IPS-18c (cell line): ENCODE measurements at regions not wholly inside any gene's neighbourhood (a gene's known extent, or its start where the extent isn't known, plus 50 kb on each side); places are given as distances from the start of the nearest gene placed in this dataset.

Experiments used
- H3K4me3 ChIP-seq: 2 replicates; pipeline ENCODE4 v1.7.0; 2013; ENCODE audit warnings: low read depth, mild to moderate bottlenecking, low read length, moderate library complexity; ENCODE audit not compliant: insufficient read depth
- H3K9me3 ChIP-seq: one replicate; pipeline ENCODE4 v1.6.1; 2013; ENCODE audit warnings: mild to moderate bottlenecking, low read length, moderate library complexity; ENCODE audit not compliant: control insufficient read depth, insufficient read depth

DNA sequence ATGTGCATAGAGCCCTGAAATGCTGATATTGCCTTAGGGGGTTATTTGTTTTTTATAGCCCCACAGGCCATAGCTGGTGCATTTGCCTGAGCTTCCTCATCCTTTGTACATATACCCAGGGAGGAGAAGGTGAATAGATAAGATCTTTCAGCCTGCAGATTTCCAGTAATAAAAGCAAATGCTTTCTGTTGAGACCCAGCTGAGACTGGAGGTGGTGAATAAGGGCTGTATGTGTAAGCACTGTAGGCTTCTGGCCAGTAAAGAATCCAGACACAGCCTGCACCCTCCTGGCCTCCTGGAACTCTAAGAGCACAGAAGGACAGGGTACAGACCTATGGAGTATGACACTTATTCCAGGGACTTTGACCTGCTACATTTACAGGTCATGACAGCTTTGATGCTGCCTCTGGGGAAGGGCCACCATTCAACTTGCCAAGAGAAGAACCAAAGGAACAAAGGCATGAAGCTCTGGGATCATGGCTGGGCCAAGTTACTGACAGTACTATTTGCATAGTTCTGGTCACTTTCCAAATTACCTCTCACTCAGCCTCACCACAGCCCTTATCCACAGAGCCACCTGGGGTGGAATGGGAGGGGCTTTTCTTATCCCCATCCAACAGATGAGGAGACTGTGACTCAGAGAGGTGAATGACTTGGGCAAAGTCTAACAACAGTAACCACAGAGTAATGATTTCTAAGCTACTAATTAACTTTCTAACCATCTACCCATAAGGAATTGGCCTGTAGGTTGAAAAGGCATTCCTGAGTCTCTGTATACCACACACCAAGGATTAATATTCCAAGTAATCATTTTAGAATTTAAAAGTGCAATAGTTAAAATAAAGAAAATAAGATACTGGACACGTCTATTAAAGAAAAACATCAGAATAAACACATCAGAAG lies 604.5 kb upstream of the KLF4 start:
- H3K9me3 ChIP-seq: no peaks in the 10 kb centered on the region
- no peak overlapping the region for H3K4me3 ChIP-seq

DNA sequence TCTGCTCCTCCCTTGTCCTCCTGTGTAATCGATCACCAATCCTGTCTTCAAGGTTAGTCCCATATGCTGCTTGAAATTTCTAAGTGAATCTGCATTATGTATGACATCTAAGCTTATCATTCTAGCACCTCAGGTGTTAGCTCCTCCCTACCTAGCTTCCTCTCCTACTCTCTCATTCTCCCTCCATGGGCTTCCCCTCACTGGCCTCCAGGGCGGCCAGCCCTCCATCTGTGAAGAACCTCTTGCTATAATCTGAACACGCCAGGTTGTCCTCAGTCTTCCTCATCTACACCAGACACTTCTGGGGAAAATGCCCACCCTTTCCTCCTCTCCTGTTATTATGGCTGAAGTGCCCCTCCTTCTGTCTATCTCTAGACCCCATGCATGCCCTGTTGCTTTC lies 599.3 kb upstream of the KLF4 start:
- no peak overlapping the region for H3K4me3 ChIP-seq
- no peaks in the 10 kb centered on the region for H3K9me3 ChIP-seq

DNA sequence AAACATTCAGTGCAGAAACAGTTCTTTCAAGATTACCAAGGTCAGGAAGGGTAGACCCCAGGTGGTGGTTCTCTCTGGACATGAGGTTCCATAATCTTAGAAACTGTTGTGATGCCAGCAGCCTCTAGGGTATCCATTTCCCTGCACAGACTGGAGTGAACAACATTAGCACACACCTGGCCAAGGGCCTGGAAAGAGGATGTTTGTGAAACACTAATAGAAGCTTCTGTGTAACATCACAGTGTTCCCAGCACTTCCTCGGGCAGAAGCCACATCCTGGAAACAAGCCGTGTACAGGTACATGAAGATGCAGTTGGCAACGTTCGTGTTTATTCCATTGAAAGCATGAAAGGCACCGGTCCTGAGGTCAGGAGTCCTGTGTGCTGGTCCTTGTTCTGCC lies 598.2 kb upstream of the KLF4 start:
- no peaks in the 10 kb centered on the region for H3K9me3 ChIP-seq
- H3K4me3 ChIP-seq: no peak overlapping the region

DNA sequence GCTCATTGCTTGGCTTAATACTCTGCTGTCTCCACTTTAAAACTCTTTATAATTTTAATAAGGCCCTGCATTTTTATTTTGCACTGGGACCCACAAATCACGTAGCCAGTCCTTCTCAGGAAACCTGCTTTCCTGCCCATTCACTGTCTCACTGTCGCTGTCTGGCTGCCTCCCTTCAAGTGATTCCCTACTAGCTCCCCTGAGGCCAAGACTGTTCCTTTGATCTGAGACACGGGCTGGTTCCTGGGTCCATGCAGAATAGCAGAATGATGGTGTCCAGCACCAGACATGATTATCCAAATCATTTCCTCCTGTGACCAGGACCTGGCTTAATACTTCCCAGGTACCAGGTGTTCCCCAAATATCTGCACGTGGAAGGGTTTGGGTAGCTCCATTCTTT lies 597.1 kb upstream of the KLF4 start:
- Histone ChIP-seq H3K4me3 (no peak overlapping the region), H3K9me3 (no peaks in the 10 kb centered on the region)

DNA sequence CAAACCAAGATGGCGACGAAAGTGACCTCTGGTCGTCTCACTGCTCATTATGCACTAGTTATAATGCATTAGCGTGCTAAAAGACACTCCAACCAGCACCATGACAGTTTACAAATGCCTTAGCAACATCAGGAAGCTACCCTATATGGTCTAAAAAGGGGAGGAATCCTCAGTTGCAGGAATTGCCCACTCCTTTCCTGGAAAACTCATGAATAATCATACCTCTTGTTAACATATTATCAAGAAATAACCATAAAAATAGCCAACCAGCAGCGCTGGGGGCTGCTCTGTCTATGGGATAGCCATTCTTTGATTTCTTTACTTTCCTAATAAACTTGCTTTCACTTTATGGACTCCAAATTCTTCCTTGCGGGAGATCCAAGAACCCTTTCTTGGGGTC lies 595.7 kb upstream of the KLF4 start:
- Histone ChIP-seq H3K9me3 (no peaks in the 10 kb centered on the region), H3K4me3 (no peak overlapping the region)

DNA sequence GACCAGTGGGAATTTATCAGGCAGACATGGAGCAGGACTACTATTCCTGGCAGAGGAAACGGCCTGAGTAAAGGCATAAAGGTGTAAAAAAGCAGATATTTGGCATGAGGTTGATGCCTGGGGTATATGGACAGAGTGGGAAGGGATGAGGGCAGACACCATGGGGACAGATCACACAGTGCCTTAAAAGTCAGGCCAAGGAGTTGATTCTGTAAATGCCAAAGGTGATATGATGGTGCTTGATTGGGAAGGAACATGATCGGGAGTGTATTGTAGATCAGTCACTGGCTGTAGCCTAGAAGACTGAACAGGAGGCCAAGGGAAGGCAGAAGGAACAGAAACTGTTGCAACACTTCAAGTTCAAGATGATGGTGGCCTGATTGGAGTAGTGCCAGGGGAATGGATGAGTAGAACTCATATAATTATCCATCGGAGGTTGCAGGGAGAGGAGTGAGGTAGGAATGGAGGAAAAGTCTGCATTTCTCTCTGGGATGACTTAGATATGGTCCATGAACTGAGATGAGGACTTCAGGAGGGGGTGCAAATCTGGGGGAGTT lies 594.3 kb upstream of the KLF4 start:
- H3K9me3 ChIP-seq: no peaks in the 10 kb centered on the region
- no peak overlapping the region for H3K4me3 ChIP-seq

DNA sequence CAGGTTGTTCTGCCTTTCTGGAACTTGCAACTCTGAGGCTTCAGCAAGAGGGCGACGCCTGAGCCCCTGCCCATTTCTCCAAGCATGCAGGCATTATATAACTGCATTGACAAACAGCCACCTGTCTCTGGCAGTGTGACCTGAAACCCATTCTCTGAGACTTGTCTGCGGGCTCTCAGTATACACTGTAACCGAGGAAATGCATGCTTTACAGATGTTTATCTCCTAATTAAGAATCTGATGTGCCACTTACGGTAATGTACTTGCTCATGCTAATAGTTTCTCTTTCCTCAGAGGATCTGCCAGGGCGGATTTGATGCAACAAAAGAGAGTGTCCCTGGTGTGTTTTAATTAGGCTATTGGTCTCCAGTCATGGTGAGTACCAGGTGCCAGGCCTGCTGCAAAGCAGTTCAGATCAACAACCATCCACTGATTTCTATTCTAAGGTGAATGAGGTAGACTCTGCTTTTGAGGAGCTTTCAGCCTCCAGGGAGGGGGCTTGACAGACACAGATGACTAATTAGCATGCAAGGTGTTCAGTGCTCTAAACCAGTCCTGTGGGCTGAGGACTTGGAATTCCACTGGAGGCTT lies 593.7 kb upstream of the KLF4 start:
- no peak overlapping the region for H3K4me3 ChIP-seq
- no peaks in the 10 kb centered on the region for H3K9me3 ChIP-seq

DNA sequence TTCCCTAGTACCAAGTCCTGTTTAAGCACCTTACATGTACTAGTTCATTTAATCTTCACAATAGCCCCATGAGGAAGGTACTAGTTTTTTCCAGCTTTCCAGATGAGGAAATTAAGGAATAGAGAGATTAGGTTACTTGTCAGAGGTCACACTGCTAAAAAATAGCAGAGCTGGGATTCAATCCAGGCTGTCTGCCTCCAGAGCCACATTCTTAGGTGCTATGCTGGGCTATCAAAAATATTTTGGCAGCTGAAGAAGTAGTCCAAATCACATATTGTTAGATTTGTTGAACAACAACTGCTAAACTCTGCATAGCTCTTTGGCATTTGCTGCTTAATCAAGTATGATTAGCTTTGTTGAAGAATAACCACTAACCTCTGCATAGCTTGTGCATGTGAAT lies 591.5 kb upstream of the KLF4 start:
- Histone ChIP-seq H3K4me3 (no peak overlapping the region), H3K9me3 (no peaks in the 10 kb centered on the region)

DNA sequence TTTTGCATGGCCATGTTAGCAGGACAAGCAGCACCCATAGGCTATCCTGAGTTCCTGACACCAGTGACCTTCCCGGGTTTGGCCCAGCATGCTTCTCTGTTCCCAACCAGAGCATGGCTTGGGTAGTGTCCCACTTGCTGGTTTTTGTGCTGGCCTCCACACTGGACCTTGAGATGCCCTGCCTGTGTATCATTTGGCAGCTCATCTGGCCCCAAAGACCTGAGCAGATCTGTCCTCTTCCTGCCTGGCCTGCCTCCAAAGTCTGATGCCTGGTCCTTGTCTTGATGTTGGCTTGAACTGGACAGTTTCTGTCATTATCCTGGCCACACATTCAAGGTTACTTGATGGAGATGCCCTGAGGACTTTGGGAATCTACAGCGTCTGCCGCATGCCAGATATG lies 590.7 kb upstream of the KLF4 start:
- H3K9me3 ChIP-seq: no peaks in the 10 kb centered on the region
- H3K4me3 ChIP-seq: no peak overlapping the region

DNA sequence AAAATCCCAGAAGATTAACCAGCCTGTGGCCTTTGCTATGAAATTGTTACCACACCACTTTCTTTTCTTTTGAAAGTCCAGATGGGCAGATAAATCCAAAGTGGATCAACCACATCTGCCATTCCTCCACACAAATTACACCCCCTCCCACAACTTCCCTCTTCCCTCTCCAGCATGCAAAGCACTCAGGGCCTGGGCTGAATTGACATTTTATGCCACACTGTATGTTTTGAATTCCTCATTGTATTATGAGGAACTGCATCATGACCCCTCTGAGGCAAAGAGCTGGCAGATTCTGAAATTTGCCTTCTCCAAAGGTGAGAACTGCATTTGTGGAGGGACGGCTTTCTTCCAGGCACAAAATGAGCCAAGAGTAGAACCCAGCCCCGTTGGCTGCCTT lies 589.2 kb upstream of the KLF4 start:
- H3K9me3 ChIP-seq: no peaks in the 10 kb centered on the region

DNA sequence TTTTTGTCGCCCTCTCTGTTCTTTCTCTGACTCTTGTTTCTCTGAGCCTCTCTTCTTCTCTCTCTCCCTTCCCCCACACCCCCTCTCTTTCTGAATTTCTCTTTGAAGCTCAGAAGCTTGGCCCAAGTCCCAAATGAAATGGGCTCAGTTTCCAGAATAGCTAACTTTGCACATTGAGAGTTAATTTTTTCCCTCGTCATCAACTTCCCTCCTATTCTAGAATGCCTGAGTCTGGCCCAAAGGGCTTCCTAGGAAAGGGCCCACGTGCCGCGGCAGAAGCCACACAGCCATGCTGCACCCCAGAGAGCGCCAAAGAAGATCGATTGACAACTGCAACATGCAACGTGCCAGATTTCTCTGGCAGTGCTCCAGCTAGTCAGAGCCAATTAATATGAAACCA lies 588.8 kb upstream of the KLF4 start:
- H3K9me3 ChIP-seq: no peaks in the 10 kb centered on the region
- no peak overlapping the region for H3K4me3 ChIP-seq

More for the DNA sequence above, 589.2 kb upstream of the KLF4 start:
- no peak overlapping the region for H3K4me3 ChIP-seq

DNA sequence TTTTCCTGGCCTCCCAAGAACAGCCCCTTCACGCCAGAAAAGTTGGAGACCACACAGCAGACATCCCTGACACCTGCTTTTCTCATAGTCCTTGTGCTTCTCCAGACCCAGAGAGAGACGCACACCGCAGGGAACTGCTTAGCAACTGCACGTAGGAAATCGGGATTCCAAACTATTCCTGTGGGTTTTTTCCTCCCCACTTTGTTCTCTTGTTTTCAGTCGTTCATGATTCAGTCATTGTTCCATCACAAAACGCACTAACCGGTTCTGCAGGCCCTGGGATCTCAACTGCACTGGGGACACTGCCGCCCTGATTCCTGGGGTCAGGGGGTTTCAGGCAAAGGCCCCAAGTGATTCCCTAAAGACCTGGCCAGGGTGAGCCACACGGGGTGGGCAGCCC lies 588.0 kb upstream of the KLF4 start:
- H3K9me3 ChIP-seq: no peaks in the 10 kb centered on the region
- no peak overlapping the region for H3K4me3 ChIP-seq

DNA sequence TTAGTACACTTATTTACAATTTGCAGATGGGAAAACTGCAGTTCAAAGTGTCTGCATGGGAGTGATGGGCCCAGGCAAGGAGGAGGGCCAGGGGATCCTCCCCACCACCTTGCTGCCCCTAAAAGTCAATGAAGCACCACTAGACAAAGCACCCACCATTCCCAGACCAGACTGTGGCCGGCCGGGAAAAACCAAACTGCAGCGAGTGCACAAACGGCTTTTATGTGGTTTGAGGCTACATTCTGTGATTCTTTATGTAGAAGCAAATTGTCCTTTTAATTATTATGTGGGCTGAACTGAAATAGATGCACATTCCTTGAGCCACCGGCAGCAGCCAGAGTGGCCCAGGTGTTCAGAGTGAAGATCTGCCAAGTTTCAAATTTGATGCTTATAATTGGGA lies 585.3 kb upstream of the KLF4 start:
- H3K9me3 ChIP-seq: peaks cover 2% of the 10 kb centered on the region

DNA sequence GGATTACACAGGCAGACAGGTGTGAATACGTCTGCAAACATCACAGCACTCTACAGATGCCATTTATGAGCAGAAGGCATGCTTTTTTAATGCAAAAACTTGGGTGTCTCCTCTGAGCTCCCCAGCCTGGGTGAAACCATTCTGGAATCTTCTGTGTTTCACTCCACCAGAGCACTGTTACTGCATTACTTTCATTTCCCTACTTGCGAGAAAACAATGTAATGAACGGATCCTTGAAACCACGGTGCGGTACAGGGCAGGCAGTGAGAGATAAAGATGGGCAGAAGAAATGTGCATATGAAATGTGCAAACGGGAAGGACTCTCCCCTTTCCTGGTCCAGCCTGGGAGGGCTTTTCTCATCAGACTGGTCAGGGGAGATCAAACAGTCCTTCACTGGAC lies 584.3 kb upstream of the KLF4 start:
- Histone ChIP-seq H3K9me3 (peaks cover 2% of the 10 kb centered on the region), H3K4me3 (no peak overlapping the region)

More for the DNA sequence above, 585.3 kb upstream of the KLF4 start:
- H3K4me3 ChIP-seq: no peak overlapping the region

DNA sequence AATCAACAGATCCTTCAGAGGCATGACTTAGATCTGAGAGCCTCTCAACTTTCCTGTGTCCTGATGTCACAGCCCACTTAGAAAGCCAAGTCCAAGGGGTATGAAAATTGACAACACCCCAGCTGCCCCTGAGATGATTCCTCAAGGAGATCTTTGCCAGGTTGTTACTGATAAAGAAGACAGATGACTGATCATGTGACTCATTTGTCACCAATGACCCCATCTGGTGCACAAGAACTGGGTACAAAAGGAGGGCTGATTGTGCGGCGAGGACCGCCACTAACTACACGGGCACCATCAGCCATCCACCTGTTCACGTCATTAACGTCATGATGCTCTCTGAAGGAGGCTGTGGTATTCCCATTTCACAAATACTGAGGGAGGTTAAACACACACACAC lies 583.2 kb upstream of the KLF4 start:
- Histone ChIP-seq H3K9me3 (peaks cover 2% of the 10 kb centered on the region), H3K4me3 (no peak overlapping the region)

DNA sequence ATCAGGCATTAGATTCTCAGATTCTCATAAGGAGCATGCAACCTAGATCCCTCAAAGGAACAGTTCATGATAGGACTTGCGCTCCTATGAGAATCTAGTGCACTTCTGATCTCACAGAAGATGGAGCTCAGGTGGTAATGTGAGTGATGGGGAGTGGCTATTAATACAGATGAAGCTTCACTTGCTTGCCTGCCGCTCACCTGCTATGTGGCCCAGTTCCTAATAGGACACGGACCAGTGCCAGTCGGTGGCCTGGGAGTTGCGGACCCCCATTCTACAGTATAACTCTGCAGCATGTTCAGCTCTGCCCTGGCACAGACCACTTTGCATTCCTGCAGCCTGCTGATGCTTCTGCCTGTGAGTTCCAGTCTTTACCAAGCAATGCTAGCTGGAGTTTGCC lies 581.3 kb upstream of the KLF4 start:
- Histone ChIP-seq H3K4me3 (no peak overlapping the region), H3K9me3 (peaks cover 2% of the 10 kb centered on the region)

DNA sequence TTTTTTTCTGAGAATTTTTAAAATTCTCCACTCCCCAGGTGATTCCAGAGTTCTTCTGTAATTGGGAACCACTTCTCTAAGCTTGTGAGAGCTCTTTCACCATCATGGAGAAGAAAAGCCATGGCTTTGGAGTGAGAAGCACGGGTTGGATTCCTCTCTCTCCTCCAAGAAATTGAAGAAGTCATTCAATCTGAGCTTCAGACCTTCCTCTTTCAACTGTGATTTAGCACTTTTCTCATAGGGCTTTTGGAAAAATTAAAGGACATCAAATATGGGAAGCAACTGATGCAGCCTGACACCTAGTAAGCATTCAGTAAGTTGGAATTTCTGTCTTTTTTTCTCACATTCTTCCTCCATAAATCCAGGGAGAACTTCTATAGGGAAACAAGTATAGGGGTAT lies 580.4 kb upstream of the KLF4 start:
- no peak overlapping the region for H3K4me3 ChIP-seq
- peaks cover 2% of the 10 kb centered on the region for H3K9me3 ChIP-seq

DNA sequence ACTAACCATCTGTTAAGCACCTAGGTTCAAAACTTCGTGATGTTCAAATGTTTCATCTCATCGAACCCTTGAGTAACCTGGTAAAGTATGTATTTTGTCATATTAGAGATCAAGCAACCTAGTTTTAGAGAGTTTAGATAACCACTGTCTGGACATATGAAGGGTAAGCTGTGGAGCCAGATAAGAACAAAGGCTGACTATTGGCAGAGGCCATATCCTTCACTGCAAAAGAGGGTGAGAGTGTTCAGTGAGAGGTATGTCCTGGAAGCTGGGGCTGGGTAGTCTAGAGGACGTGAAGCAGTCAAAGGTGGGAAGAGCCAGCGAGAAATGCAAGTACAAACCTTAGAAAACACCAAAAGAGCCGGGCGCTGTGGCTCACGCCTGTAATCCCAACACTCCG lies 573.1 kb upstream of the KLF4 start:
- no peak overlapping the region for H3K4me3 ChIP-seq
- H3K9me3 ChIP-seq: no peaks in the 10 kb centered on the region
